ENCODE measurements at regions not wholly inside any gene's neighbourhood (a gene's known extent, or its start where the extent isn't known, plus 50 kb on each side); places are given as distances from the start of the nearest gene placed in this dataset.
"Not testable (repeated sequence)": the region's sequence is repeated elsewhere in the genome, so short reads cannot be mapped to it uniquely, and the experiment has no call there.

DNA sequence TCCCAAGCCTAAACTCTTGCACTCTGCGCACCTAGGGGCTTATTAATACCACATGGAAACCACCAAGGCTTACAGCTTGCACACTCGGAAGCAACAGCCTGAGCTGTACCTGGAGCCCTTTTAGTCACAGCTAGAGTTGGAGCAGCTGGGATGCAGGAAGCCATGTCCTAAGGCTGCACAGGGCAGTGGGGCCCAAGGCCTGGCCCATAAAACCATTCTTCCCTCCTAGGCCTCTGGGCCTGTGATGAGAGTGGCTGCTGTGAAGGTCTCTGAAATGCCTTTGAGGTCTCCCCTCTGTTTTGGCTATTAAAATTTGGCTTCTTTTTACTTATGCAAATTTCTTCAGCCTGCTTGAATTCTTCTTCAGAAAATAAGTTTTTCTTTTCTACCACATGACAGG, 383.9 kb upstream of the UBE2E2 start:
- no peaks in the 10 kb centered on the region for H3K9me3 ChIP-seq (ENCODE audit: control insufficient read depth, low read depth, low read length)
- no peak overlapping the region for H3K27ac ChIP-seq (ENCODE audit: low read length)
- H3K36me3 ChIP-seq (ENCODE audit: control insufficient read depth, insufficient read depth, low read length) = no peaks in the 10 kb centered on the region
- no peak overlapping the region for H3K4me3 ChIP-seq (ENCODE audit: low read length)
- H3K4me1 ChIP-seq (ENCODE audit: control insufficient read depth, insufficient read depth, low read length) = no peaks in the 10 kb centered on the region
- WGBS (ENCODE audit: insufficient coverage, low lambda C conversion rate) = no CpG with 5 or more reads among the region's 2 CpGs
- DNase-seq = no peak
- H3K27me3 ChIP-seq (ENCODE audit: control insufficient read depth, insufficient read depth, low read length) = no peaks in the 10 kb centered on the region

DNA sequence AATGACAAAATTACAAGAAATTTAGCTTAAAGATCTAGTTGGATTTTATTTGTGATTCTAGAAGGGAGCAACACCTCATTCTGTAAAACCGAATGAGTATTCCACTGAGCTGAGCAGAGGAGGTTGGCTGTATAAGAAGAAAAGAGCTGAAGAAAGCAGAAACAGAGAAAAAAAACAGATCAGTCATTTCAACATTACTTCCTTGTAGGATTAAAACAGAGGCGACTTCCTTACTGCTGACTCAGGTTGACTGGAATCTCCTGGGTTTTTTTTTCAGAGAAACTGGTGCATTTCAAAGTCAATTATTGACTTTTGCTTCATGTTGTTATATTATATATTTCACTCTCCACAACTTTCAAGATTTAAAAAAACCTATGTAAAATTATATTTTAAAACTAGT, 368.1 kb upstream of the UBE2E2 start:
- Histone ChIP-seq H3K36me3 (ENCODE audit: control insufficient read depth, insufficient read depth, low read length) (no peaks in the 10 kb centered on the region), H3K9me3 (ENCODE audit: control insufficient read depth, low read depth, low read length) (no peaks in the 10 kb centered on the region), H3K27ac (ENCODE audit: low read length) (peak overlapping the region; percentile 64), H3K27me3 (ENCODE audit: control insufficient read depth, insufficient read depth, low read length) (no peaks in the 10 kb centered on the region), H3K4me3 (ENCODE audit: low read length) (no peak overlapping the region), H3K4me1 (ENCODE audit: control insufficient read depth, insufficient read depth, low read length) (peaks cover 11% of the 10 kb centered on the region)
- peak; percentile 30 to 52 for DNase-seq
- no CpG with 5 or more reads among the region's 2 CpGs for WGBS (ENCODE audit: insufficient coverage, low lambda C conversion rate)

DNA sequence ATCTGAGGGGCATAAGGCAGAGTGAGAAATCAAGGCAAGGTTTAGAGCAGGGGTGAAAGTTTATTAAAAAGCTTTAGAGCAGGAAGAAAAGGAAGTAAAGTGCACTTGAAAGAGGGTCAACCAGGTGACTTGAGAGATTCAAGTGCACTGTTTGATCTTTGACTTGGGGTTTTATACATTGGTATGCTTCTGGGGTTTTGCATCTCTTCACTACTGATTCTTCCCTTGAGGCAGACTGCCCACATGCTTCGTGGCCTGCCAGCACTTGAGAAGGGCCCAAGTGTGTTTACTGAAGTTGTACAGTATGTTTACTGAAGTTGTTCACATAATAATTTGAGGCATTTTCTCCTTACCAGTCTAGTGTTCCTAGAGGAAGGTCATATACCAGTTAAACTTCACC, 367.0 kb upstream of the UBE2E2 start:
- Histone ChIP-seq H3K4me3 (ENCODE audit: low read length) (no peak overlapping the region), H3K27ac (ENCODE audit: low read length) (peak overlapping the region; percentile 64), H3K36me3 (ENCODE audit: control insufficient read depth, insufficient read depth, low read length) (no peaks in the 10 kb centered on the region), H3K27me3 (ENCODE audit: control insufficient read depth, insufficient read depth, low read length) (no peaks in the 10 kb centered on the region), H3K4me1 (ENCODE audit: control insufficient read depth, insufficient read depth, low read length) (peaks cover 11% of the 10 kb centered on the region), H3K9me3 (ENCODE audit: control insufficient read depth, low read depth, low read length) (peaks cover 2% of the 10 kb centered on the region)
- WGBS (ENCODE audit: insufficient coverage, low lambda C conversion rate) = no CpG with 5 or more reads among the region's 1 CpG
- no peak for DNase-seq

DNA sequence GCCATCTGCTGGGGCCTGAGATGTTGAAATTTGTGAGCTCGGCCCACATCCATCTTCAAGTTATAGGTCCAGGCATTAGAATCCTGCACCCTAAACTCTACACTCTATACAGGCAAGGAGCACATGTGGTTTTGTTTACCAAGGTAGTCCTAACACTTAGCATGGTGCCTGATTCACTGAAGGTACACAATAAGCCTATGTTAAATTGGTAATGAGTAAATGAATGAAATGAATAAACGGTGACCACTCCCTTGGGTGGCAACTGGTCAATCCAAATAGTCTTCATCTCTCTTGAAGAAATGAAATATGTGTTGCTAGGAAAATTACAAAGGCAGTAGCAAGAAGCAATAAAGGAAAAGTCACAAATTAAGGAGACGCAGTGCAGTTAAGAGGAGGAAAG, 359.3 kb upstream of the UBE2E2 start:
- no peak for DNase-seq
- Histone ChIP-seq H3K36me3 (ENCODE audit: control insufficient read depth, insufficient read depth, low read length) (no peaks in the 10 kb centered on the region), H3K27ac (ENCODE audit: low read length) (no peak overlapping the region), H3K27me3 (ENCODE audit: control insufficient read depth, insufficient read depth, low read length) (no peaks in the 10 kb centered on the region), H3K4me3 (ENCODE audit: low read length) (no peak overlapping the region), H3K4me1 (ENCODE audit: control insufficient read depth, insufficient read depth, low read length) (no peaks in the 10 kb centered on the region), H3K9me3 (ENCODE audit: control insufficient read depth, low read depth, low read length) (peaks cover 5% of the 10 kb centered on the region)
- WGBS (ENCODE audit: insufficient coverage, low lambda C conversion rate) = 94% methylated on average over 2 of the region's 3 CpGs

DNA sequence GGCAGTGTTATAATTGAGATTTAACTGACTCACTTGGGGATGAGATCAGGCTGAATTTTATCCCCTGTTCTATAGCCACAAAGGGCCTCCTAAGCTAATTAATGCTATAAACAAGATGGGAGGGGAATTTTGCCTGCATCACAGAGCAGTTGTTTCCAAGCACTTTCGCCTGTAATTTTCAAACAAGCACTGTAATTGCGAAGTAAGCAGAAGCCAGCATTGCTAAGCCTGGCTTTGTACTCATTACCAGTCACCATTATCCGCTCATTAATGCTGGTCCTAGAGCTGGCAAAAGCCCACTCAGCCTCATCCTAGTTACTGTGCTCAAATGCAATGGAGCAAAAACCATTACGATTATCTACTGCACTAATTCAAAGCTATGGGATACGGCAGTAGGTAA, 356.6 kb upstream of the UBE2E2 start:
- DNase-seq = no peak
- Histone ChIP-seq H3K9me3 (ENCODE audit: control insufficient read depth, low read depth, low read length) (no peaks in the 10 kb centered on the region), H3K4me3 (ENCODE audit: low read length) (no peak overlapping the region), H3K27ac (ENCODE audit: low read length) (no peak overlapping the region), H3K36me3 (ENCODE audit: control insufficient read depth, insufficient read depth, low read length) (no peaks in the 10 kb centered on the region), H3K27me3 (ENCODE audit: control insufficient read depth, insufficient read depth, low read length) (no peaks in the 10 kb centered on the region), H3K4me1 (ENCODE audit: control insufficient read depth, insufficient read depth, low read length) (no peaks in the 10 kb centered on the region)
- 100% methylated on average over 1 of the region's 5 CpGs for WGBS (ENCODE audit: insufficient coverage, low lambda C conversion rate)

DNA sequence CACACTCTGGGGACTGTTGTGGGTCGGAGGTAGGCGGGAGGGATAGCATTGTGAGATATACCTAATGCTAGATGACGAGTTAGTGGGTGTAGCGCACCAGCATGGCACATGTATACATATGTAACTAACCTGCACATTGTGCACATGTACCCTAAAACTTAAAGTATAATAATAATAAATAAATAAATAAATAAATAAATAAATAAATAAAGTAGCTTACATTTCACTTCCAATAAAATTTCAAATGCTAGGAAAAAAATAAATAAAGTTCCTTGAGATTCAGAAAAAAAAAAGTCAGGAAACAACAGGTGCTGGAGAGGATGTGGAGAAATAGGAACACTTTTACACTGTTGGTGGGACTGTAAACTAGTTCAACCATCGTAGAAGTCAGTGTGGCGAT, 353.5 kb upstream of the UBE2E2 start:
- H3K4me1 ChIP-seq (ENCODE audit: control insufficient read depth, insufficient read depth, low read length); H3K27ac ChIP-seq (ENCODE audit: low read length); H3K27me3 ChIP-seq (ENCODE audit: control insufficient read depth, insufficient read depth, low read length); H3K4me3 ChIP-seq (ENCODE audit: low read length); H3K9me3 ChIP-seq (ENCODE audit: control insufficient read depth, low read depth, low read length); H3K36me3 ChIP-seq (ENCODE audit: control insufficient read depth, insufficient read depth, low read length); DNase-seq: not testable (repeated sequence)
- 100% methylated on average over 2 of the region's 6 CpGs for WGBS (ENCODE audit: insufficient coverage, low lambda C conversion rate)

DNA sequence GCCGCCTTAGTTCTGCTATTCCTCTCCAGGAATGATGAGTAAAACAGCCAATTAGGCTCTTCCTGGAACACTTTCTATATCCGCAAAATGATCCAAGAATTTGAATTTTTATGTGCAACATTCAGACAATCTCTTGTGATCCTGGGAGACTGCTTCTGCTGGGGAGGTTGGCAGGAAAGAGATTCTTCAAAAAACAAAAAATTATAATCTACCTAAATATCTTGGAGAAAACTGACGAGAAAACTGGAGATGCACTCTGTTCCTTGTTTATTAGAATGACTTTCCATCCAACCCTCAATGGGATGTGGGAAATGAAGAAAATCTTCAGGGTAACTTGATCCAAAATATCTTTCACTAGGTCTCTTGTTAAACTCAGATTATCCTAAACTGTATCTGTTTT, 346.3 kb upstream of the UBE2E2 start:
- Histone ChIP-seq H3K9me3 (ENCODE audit: control insufficient read depth, low read depth, low read length) (no peaks in the 10 kb centered on the region), H3K4me1 (ENCODE audit: control insufficient read depth, insufficient read depth, low read length) (no peaks in the 10 kb centered on the region), H3K4me3 (ENCODE audit: low read length) (no peak overlapping the region), H3K36me3 (ENCODE audit: control insufficient read depth, insufficient read depth, low read length) (no peaks in the 10 kb centered on the region), H3K27me3 (ENCODE audit: control insufficient read depth, insufficient read depth, low read length) (no peaks in the 10 kb centered on the region), H3K27ac (ENCODE audit: low read length) (no peak overlapping the region)
- DNase-seq = no peak
- no CpG with 5 or more reads among the region's 3 CpGs for WGBS (ENCODE audit: insufficient coverage, low lambda C conversion rate)

DNA sequence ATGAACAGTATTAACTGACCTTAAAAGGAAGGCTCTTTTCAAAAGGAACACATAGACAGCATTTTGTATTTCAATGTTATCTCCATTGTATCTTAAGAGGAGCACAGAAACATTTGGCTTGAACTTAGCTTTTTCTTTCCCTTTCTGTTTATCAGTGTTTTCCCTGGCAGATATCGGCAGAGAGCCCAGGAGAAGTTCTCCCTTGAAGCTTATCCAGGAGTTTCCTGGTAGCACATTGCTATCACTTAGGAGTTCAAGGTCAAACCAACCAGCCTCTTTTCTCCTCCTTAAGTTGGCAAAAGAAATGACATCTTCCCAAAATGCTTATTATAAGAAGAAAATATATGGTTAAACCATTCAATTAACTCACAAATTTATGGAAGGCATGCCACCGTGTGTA, 344.6 kb upstream of the UBE2E2 start:
- Histone ChIP-seq H3K27ac (ENCODE audit: low read length) (no peak overlapping the region), H3K9me3 (ENCODE audit: control insufficient read depth, low read depth, low read length) (no peaks in the 10 kb centered on the region), H3K36me3 (ENCODE audit: control insufficient read depth, insufficient read depth, low read length) (no peaks in the 10 kb centered on the region), H3K4me1 (ENCODE audit: control insufficient read depth, insufficient read depth, low read length) (no peaks in the 10 kb centered on the region), H3K27me3 (ENCODE audit: control insufficient read depth, insufficient read depth, low read length) (no peaks in the 10 kb centered on the region), H3K4me3 (ENCODE audit: low read length) (no peak overlapping the region)
- DNase-seq = no peak
- no CpG with 5 or more reads among the region's 2 CpGs for WGBS (ENCODE audit: insufficient coverage, low lambda C conversion rate)

DNA sequence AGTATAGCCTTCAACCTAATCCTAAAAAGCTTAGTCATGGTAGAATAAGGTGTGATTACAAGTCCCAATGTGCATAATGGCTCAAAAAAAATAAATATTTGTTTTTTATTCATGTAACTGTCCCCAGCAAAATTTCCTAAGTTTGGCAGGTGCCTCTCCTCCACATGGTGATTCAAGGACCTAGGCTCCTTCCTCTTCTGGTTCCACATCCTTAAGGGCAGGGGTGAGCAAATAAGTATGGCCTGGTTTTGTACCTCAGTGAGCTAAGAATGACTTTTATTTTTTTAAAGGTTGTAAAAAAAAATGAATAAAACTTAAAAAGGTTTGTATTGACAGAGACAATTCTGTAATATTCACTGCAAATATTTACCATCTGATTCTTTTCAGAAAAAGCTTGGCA, 343.5 kb upstream of the UBE2E2 start:
- no peak for DNase-seq
- Histone ChIP-seq H3K27me3 (ENCODE audit: control insufficient read depth, insufficient read depth, low read length) (no peaks in the 10 kb centered on the region), H3K36me3 (ENCODE audit: control insufficient read depth, insufficient read depth, low read length) (no peaks in the 10 kb centered on the region), H3K27ac (ENCODE audit: low read length) (no peak overlapping the region), H3K9me3 (ENCODE audit: control insufficient read depth, low read depth, low read length) (no peaks in the 10 kb centered on the region), H3K4me1 (ENCODE audit: control insufficient read depth, insufficient read depth, low read length) (no peaks in the 10 kb centered on the region), H3K4me3 (ENCODE audit: low read length) (no peak overlapping the region)

DNA sequence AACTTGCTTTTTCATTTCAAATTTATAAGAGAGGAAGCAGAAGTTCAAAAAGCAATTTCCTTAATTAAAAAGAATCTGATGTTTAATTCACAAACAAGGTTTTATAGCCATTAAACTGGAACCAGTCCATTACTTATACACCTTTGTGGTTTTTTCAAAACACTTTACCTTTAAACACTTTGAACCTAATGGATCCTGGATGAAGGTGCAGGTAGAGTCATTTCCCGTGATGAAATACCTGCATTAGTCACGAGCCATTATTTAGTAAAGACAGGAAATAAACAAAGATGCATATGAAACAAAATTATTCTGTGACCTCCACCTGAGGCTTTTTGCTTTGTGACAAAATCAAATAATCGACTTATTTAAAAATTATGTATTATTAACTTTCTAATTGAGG, 341.7 kb upstream of the UBE2E2 start:
- Histone ChIP-seq H3K27me3 (ENCODE audit: control insufficient read depth, insufficient read depth, low read length) (no peaks in the 10 kb centered on the region), H3K4me1 (ENCODE audit: control insufficient read depth, insufficient read depth, low read length) (no peaks in the 10 kb centered on the region), H3K27ac (ENCODE audit: low read length) (no peak overlapping the region), H3K4me3 (ENCODE audit: low read length) (no peak overlapping the region), H3K9me3 (ENCODE audit: control insufficient read depth, low read depth, low read length) (no peaks in the 10 kb centered on the region), H3K36me3 (ENCODE audit: control insufficient read depth, insufficient read depth, low read length) (no peaks in the 10 kb centered on the region)
- no peak for DNase-seq
- WGBS (ENCODE audit: insufficient coverage, low lambda C conversion rate) = 90% methylated on average over 3 of the region's 3 CpGs

DNA sequence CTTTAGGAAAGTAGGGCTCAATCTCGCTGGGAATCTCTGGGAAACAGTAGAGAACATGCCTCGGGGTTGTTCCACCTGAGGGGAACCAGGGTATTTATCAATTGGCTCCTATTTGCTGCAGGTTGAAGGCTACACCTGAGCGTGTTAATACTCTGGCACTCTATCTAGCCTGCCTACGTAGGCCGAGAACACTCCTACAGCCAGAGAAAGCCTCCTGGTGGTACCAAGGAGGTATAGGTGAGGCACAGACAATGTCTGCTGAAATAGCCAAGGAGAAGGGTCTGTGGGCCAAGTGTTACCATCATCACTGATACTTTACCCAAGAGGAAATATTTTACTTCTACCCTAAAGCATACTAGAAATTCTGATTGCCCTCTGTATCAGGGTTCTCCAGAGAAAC, 341.0 kb upstream of the UBE2E2 start:
- no peaks in the 10 kb centered on the region for H3K36me3 ChIP-seq (ENCODE audit: control insufficient read depth, insufficient read depth, low read length)
- H3K4me1 ChIP-seq (ENCODE audit: control insufficient read depth, insufficient read depth, low read length) = no peaks in the 10 kb centered on the region
- H3K4me3 ChIP-seq (ENCODE audit: low read length) = no peak overlapping the region
- H3K27me3 ChIP-seq (ENCODE audit: control insufficient read depth, insufficient read depth, low read length) = no peaks in the 10 kb centered on the region
- WGBS (ENCODE audit: insufficient coverage, low lambda C conversion rate) = no CpG with 5 or more reads among the region's 5 CpGs
- H3K27ac ChIP-seq (ENCODE audit: low read length) = no peak overlapping the region
- DNase-seq = no peak
- H3K9me3 ChIP-seq (ENCODE audit: control insufficient read depth, low read depth, low read length) = no peaks in the 10 kb centered on the region

All from large intestine (tissue), 3 donors.